GM18858 (cell line): ENCODE measurements at regions not wholly inside any gene's neighbourhood (a gene's known extent, or its start where the extent isn't known, plus 50 kb on each side); places are given as distances from the start of the nearest gene placed in this dataset.

ENCODE experiments used
- ATAC-seq: cut with Tn5 transposase; IDR thresholded peaks from one replicate; pipeline ENCODE4 v1.9.1; 2021; ENCODE audit not compliant: unreplicated experiment

DNA sequence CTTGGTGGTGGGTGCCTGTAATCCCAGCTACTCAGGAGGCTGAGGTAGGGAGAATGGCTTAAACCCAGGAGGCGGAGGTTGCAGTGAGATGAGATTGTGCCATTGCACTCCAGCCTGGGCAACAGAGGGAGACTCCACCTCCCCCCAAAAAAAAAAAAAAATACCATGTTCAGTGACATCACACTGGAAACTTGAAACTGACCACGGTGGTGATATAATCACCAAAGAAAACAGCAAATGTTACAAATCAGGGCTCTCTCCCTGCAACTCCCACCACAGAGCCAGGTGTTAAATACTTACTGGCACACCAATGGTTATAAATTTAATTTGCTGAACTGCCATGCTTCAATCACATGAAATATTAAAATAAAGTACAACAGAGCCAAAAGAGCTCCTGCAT, 81.4 kb downstream of the ZNF608 start:
- ATAC-seq: no peak

GRCh38 chr5:124664287-124664686, 82.2 kb downstream of the ZNF608 start:
- no peak for ATAC-seq

- no peak for ATAC-seq
Measured at GRCh38 chr5:124663101-124663506, 83.3 kb downstream of the ZNF608 start.

GRCh38 chr5:124662181-124662781, 84.2 kb downstream of the ZNF608 start:
- no peak for ATAC-seq

GRCh38 chr5:124661317-124662141, 84.9 kb downstream of the ZNF608 start:
- no peak for ATAC-seq

DNA sequence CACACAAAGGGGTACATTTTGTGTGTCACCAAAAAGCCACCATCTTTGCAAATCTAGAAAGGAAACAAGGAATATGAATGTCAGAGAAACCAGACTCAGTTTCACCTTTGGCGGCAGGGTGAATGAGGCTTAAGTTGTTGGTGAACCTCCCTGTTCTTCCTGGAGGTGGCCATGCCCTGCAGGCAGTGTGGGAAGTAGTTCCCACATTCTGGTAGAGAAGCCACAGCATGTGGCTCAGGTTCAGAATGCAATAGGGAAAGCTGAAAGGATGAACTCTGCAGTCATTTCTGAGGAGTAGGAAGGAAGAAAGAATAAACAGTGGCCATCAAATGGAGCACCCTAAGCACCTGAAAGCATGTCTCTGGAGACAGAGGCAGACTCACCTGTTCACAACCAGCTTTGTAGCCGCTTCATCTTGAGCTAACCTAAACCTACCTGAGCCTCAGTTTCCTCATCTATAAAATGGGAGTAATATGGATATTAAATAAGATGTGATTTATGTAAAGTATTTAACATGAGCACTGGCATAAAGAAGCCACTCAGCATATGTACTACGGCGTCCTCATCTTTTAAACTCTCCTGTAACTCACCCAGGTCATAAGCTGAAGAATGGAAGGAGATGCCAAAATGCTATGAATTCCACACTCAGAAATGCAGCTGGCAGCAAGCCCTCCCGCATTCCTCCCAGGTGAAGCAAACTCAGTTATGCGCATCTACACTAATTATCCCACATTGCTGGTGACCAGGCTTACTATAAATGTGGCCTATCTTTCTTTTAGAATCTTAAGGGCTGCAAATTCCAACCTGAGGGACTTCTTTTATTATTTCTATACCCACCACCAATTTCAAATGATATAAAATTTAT, 86.0 kb downstream of the ZNF608 start:
- no peak for ATAC-seq

DNA sequence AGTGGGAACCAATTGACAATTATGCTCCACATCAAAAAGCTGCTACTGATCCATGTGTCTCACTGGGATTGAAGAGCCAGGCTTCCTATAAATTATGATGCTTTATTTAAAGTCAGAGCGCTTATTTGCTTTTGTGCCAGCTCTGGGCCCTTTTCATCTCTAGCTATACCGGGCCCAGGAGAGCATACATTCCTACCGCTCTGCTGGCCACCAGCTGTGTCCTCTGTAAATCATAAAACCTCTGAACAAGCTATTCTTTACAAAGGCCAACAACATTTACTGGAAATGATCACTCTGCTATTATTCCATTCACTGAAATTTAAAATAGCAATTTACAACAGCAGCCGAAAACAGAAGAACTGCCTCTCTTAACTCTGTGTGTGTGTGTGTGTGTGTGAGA, 86.6 kb downstream of the ZNF608 start:
- ATAC-seq: no peak

GRCh38 chr5:124658867-124659557, 87.4 kb downstream of the ZNF608 start:
- ATAC-seq: no peak

- ATAC-seq: peak; percentile 30
Measured at GRCh38 chr5:124655921-124656511, 90.4 kb downstream of the ZNF608 start.

- ATAC-seq: no peak
Measured at GRCh38 chr5:124655251-124655917, 91.1 kb downstream of the ZNF608 start.

- ATAC-seq: no peak
Measured at GRCh38 chr5:124654418-124654817, 92.0 kb downstream of the ZNF608 start.

DNA sequence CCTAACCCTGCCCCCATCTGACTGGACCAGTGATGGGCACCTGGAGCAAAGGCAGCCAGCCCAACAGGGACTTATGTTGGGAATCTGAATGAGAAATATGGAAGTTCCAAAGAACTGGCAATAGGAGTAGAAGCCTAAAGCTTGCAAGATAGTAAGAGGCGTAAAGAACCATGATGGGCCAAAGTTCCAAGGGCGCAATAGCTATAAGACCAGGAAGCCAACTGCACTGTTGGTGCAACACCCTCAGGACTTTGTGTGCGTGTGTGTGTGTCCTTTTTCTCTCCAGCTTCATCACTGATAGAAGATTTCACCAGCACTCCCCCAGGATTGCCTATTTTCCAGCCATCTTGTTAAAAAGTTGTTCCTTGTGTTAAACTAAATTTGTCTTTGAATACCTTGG, 92.8 kb downstream of the ZNF608 start:
- ATAC-seq: no peak

DNA sequence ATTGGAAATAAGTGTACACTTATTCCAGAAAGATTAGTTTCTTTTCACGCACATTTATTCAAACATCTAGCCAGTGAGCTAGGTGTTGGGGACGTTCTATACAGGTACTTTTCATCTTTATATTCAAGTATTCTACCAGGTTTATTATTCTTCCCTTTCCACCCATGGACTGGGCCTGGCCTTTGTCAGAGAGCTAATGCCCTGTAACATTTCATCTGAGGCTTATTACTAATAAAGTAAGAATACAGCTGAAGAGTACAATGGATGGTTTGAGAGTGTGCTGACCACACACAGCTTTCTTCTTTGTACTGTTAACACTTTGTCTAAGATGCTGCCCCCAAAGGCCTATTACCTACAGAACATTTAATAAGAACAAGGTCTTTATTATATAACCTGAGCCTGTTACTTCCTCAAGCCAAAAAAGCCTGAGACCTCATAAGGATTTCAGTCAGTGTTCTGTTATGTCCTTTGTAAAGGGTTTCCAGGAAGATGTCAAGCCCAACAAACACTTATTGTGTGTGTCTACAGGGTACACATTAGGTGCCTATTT, 93.5 kb downstream of the ZNF608 start:
- ATAC-seq: no peak

- no peak for ATAC-seq
Measured at GRCh38 chr5:124652514-124652819, 94.0 kb downstream of the ZNF608 start.

DNA sequence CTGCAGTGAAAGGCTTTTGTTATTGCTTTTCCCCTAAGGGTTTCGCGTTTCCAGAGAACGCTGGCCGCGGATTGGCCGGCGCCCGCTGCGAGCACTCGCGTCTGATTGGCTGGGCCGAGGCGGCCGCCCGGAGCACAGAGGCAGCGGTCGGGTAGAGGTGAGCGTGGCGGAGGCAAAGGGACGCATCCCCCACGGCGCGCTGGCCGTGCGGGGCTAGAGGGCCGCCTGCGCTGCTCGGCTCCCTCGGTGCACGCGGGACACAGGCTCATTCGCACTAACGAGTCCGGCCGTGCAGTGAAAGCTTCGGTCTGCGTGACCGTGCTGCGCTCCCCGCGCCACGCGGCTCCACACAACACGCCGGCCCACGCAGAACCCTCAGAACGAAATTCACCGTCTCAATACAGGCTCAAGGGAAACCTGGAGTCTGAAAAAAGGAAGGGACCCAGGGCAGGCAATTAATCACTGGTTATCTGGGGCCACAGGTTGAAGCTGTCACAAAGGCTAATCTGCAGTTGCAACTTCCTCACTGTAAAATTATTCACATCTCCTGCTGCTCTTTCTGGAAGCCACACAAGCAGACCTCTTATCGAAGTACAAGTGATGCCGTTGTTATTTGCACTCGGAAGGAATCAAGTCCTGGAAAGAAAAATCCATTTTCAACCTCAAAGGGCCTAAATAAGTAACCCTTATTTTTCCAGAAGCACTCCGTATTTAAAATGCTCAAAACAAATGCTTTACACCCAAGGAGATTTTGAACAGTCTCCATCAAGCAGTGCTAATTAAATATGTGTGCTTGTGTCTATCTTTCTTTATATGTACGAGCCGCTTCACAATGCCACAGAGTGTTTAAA, 94.6 kb downstream of the ZNF608 start:
- peak; percentile 19 for ATAC-seq

DNA sequence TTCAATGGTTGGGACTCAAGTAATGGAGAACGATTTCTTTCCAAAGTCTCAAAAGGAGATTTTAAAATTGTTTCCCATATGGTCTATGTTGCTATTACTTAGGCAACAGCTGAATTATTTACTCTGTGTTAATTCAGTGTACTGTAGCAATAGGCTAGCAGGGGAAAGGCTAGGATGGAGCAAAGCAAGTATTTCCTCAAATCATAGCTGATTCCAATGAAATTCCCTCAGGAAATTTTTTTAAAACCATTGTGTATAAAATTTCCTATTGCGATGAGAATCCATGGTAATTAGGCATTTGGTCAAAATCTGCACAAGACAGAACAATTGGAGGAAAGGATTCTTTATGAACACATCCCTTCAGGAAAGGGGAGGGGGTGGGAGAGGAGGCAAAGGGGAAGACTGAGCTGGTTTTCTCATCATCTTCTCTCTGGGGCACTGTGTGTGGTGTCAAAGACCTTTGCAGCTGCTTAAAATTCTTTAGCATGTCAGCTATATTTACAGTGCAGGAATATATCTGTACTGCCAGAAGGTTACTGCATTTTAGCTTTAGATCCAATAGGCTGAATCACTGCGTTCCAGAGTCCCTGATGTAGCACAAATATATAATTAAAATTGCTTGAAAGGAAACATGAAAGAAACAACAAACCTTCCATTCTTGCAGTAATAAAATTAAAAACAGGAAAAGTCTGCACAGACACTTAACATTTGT, 95.3 kb downstream of the ZNF608 start:
- ATAC-seq: no peak

- peak; percentile 57 for ATAC-seq
Measured at GRCh38 chr5:124650147-124650561, 96.3 kb downstream of the ZNF608 start.

DNA sequence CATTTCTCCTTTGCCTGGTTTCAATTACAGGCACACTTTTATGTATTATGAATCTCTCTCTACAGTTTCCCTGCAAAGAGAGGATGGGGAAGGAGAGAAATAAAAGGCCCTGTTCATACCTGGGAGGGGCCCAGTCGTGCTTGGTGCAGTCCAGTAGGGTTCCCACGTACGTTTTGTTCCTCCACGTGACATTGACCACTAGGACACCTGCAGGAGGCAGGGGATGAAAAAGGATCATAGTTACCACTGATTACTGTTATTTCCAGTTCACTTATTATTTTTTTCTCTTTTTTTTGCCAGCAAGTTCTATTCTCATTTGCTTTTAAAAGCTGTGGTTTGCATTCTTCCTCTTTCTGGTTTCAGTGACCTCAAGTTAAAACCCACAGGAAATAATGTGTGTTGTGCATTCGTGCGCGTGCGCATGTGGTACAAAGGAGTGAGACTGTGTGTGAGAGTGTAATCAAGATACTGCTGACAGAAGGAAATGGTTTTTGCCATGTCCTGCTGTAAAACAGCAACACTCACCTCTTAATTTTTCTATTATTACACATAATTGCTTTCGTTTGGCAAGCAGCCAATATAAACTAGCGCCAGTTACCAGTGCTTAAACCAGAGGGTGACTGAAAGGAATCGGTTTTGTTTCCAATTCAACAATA, 96.8 kb downstream of the ZNF608 start:
- peak; percentile 64 for ATAC-seq
